H1 (cell line): ENCODE measurements at regions not wholly inside any gene's neighbourhood (a gene's known extent, or its start where the extent isn't known, plus 50 kb on each side); places are given as distances from the start of the nearest gene placed in this dataset.

ENCODE experiments used
- CTCF ChIA-PET: fragments of 300-600 bp; sonication (Branson Sonifier 250); formaldehyde crosslinking; loops from one replicate; lab custom pipeline; 2021; ENCODE audit not compliant: partially characterized antibody; lab: Charles Lee
- POLR2A ChIA-PET: fragments of 300-600 bp; sonication (Branson Sonifier 250); formaldehyde crosslinking; loops from one replicate; lab custom pipeline; 2021; ENCODE audit warnings: inconsistent platforms; ENCODE audit not compliant: partially characterized antibody; lab: Charles Lee
- DNase-seq, 2 experiments: peaks; one replicate each; pipeline versions ENCODE4 v3.0.0 to v3.0.0-alpha.2; 2010 to 2022; ENCODE audit warnings: low spot score in 2 of 2, low read depth in 1 of 2, mixed read lengths in 1 of 2
- FAIRE-seq: peaks from 2 replicates; lab custom pipeline; 2011; peaks lifted over from hg19 to GRCh38; lab: Jason Lieb, UNC
- H2AFZ ChIP-seq: 2 replicates; pipeline ENCODE4 v1.8.1; 2012; ENCODE audit warnings: low read length, inconsistent platforms
- H2AK5ac ChIP-seq: 2 replicates; pipeline ENCODE4 v1.6.1; 2013; ENCODE audit warnings: low read depth, low read length
- H2BK120ac ChIP-seq: replicated peaks from 2 replicates; pipeline ENCODE3; 2013; ENCODE audit warnings: low read depth, low read length, inconsistent platforms
- H2BK12ac ChIP-seq: 2 replicates; pipeline ENCODE4 v1.6.1; 2013; ENCODE audit warnings: low read depth, low read length
- H2BK15ac ChIP-seq: 2 replicates; pipeline ENCODE4 v1.6.1; 2013; ENCODE audit warnings: low read length
- H2BK20ac ChIP-seq: 2 replicates; pipeline ENCODE4 v1.6.1; 2013; ENCODE audit warnings: low read length
- H2BK5ac ChIP-seq: 2 replicates; pipeline ENCODE4 v1.6.1; 2013; ENCODE audit warnings: low read depth, low read length
- H3K14ac ChIP-seq: 2 replicates; pipeline ENCODE4 v1.6.1; 2013; ENCODE audit warnings: inconsistent platforms; ENCODE audit not compliant: insufficient read length
- H3K18ac ChIP-seq: 2 replicates; pipeline ENCODE4 v1.6.1; 2013; ENCODE audit warnings: low read length; ENCODE audit errors: extremely low read depth
- H3K23ac ChIP-seq: 2 replicates; pipeline ENCODE4 v1.6.1; 2013; ENCODE audit warnings: inconsistent platforms; ENCODE audit not compliant: insufficient read length
- H3K23me2 ChIP-seq: 2 replicates; pipeline ENCODE4 v1.6.1; 2013; ENCODE audit warnings: low read depth, low read length
- H3K27ac ChIP-seq: 2 replicates; pipeline ENCODE4 v1.6.1; 2011; ENCODE audit warnings: low read depth, low read length, inconsistent platforms
- H3K27me3 ChIP-seq, 4 experiments: replicated peaks in 1 of 4; 1 replicate in 1 of 4; 2 replicates in 3 of 4; pipeline versions ENCODE4 v1.6.1 to v1.8.1; 2011 to 2013; ENCODE audit warnings: low read length in 3 of 4, mild to moderate bottlenecking in 3 of 4, inconsistent platforms in 2 of 4, mixed read lengths in 2 of 4, moderate library complexity in 1 of 4; ENCODE audit not compliant: control insufficient read depth in 3 of 4, insufficient read depth in 3 of 4; ENCODE audit errors: extremely low read depth in 1 of 4
- H3K36me3 ChIP-seq, 4 experiments: 2 replicates each; pipeline versions ENCODE4 v1.6.1 to v1.8.1; 2011 to 2013; ENCODE audit warnings: mild to moderate bottlenecking in 4 of 4, low read length in 3 of 4, moderate library complexity in 2 of 4, control low read depth in 1 of 4, inconsistent platforms in 1 of 4; ENCODE audit not compliant: insufficient read depth in 4 of 4, control insufficient read depth in 2 of 4
- H3K4ac ChIP-seq: replicated peaks from 2 replicates; pipeline ENCODE3; 2013; ENCODE audit warnings: low read length, low read depth, mixed read lengths, inconsistent platforms; ENCODE audit not compliant: insufficient read length
- H3K4me1 ChIP-seq, 4 experiments: replicated peaks in 1 of 4; 1 replicate in 1 of 4; 2 replicates in 3 of 4; pipeline versions ENCODE4 v1.6.1 to v1.8.1; 2011 to 2013; ENCODE audit warnings: low read length in 3 of 4, inconsistent platforms in 2 of 4, mixed read lengths in 1 of 4; ENCODE audit not compliant: insufficient read depth in 4 of 4, control insufficient read depth in 3 of 4
- H3K4me2 ChIP-seq, 2 experiments: 2 replicates each; pipeline versions ENCODE4 v1.6.1 to v1.8.1; 2011 to 2013; ENCODE audit warnings: low read depth in 2 of 2, low read length in 2 of 2, control low read depth in 1 of 2, inconsistent platforms in 1 of 2, mild to moderate bottlenecking in 1 of 2; ENCODE audit not compliant: insufficient read depth in 1 of 2
- H3K4me3 ChIP-seq, 4 experiments: fragments of 200-600, 300-600 bp in 1 of 4; sonication (generic), shearing (Covaris generic), sonication (Bioruptor Twin) in 1 of 4; 2 replicates each; pipeline versions ENCODE4 v1.5.1 to v1.8.1; 2011 to 2016; ENCODE audit warnings: low read length in 4 of 4, low read depth in 3 of 4, control low read depth in 2 of 4, inconsistent platforms in 2 of 4, mild to moderate bottlenecking in 2 of 4, mixed read lengths in 1 of 4, moderate library complexity in 1 of 4; ENCODE audit not compliant: insufficient read depth in 2 of 4; ENCODE audit errors: extremely low read depth in 1 of 4
- H3K56ac ChIP-seq: replicated peaks from 2 replicates; pipeline ENCODE3; 2013; ENCODE audit warnings: low read depth, mild to moderate bottlenecking, mixed read lengths, low read length, inconsistent platforms; ENCODE audit not compliant: insufficient read length
- H3K79me1 ChIP-seq: 2 replicates; pipeline ENCODE4 v1.6.1; 2013; ENCODE audit warnings: low read depth, low read length, control low read depth
- H3K79me2 ChIP-seq, 2 experiments: 2 replicates each; pipeline versions ENCODE4 v1.6.1 to v1.8.1; 2012 to 2013; ENCODE audit warnings: low read length in 2 of 2, mild to moderate bottlenecking in 2 of 2, inconsistent platforms in 1 of 2; ENCODE audit not compliant: insufficient read depth in 2 of 2, control insufficient read depth in 1 of 2
- H3K9ac ChIP-seq, 4 experiments: replicated peaks in 1 of 4; 1 replicate in 1 of 4; 2 replicates in 3 of 4; pipeline versions ENCODE4 v1.6.1 to v1.8.1; 2011 to 2013; ENCODE audit warnings: low read depth in 3 of 4, low read length in 3 of 4, control low read depth in 2 of 4, mild to moderate bottlenecking in 2 of 4, moderate library complexity in 2 of 4, inconsistent platforms in 1 of 4; ENCODE audit errors: extremely low read depth in 1 of 4
- H3K9me3 ChIP-seq, 2 experiments: 2 replicates each; pipeline versions ENCODE4 v1.6.1 to v1.8.1; 2012 to 2013; ENCODE audit warnings: mild to moderate bottlenecking in 2 of 2, moderate library complexity in 2 of 2, control low read depth in 1 of 2, inconsistent platforms in 1 of 2, low read depth in 1 of 2, low read length in 1 of 2, mixed read lengths in 1 of 2; ENCODE audit not compliant: insufficient read depth in 2 of 2
- H4K20me1 ChIP-seq, 2 experiments: replicated peaks in 1 of 2; 2 replicates each; pipeline versions ENCODE3 to v1.8.1; 2011 to 2013; ENCODE audit warnings: inconsistent platforms in 2 of 2, low read length in 2 of 2, mild to moderate bottlenecking in 1 of 2; ENCODE audit not compliant: insufficient read depth in 2 of 2, control insufficient read depth in 1 of 2
- H4K5ac ChIP-seq: 2 replicates; pipeline ENCODE4 v1.6.1; 2013; ENCODE audit warnings: low read length, low read depth, mixed read lengths, inconsistent platforms; ENCODE audit not compliant: insufficient read length
- H4K8ac ChIP-seq: 2 replicates; pipeline ENCODE4 v1.8.0; 2013; ENCODE audit warnings: mild to moderate bottlenecking, moderate library complexity, low read length, inconsistent platforms; ENCODE audit not compliant: insufficient read depth; ENCODE audit errors: extremely low read depth
- H4K91ac ChIP-seq: replicated peaks from 2 replicates; pipeline ENCODE3; 2013; ENCODE audit warnings: low read length, mixed read lengths, inconsistent platforms; ENCODE audit not compliant: insufficient read length
- ASH2L ChIP-seq: fragments of 200-600, 300-600 bp; sonication (generic); IDR thresholded peaks from one replicate; pipeline ENCODE4 v1.7.1; 2017; ENCODE audit warnings: low read length
- GTF2F1 ChIP-seq: IDR thresholded peaks from 2 replicates; pipeline ENCODE4 v1.6.1; 2012; ENCODE audit warnings: low read depth, low read length, improper control_type of control experiment, borderline replicate concordance
- HDAC2 ChIP-seq, 2 experiments: fragments of 300-600 bp in 1 of 2; sonication (generic) in 1 of 2; IDR thresholded peaks; 2 replicates each; pipeline ENCODE4 v1.6.1; 2011 to 2012; ENCODE audit warnings: low read depth in 2 of 2, low read length in 2 of 2, mild to moderate bottlenecking in 2 of 2, moderate library complexity in 2 of 2, borderline replicate concordance in 1 of 2, inconsistent platforms in 1 of 2
- JUND ChIP-seq: IDR thresholded peaks from 2 replicates; pipeline ENCODE4 v1.6.1; 2011; ENCODE audit warnings: mild to moderate bottlenecking, improper control_type of control experiment, low read length
- KDM5A ChIP-seq: fragments of 200-600 bp; IDR thresholded peaks from 2 replicates; pipeline ENCODE4 v1.7.1; 2012; ENCODE audit warnings: mild to moderate bottlenecking, low read length, inconsistent platforms, mixed read lengths
- MAFK ChIP-seq: IDR thresholded peaks from 2 replicates; pipeline ENCODE4 v1.6.1; 2012; ENCODE audit warnings: low read depth, mild to moderate bottlenecking, improper control_type of control experiment, low read length
- POLR2A ChIP-seq, 2 experiments: IDR thresholded peaks; 1 replicate in 1 of 2; 2 replicates in 1 of 2; pipeline ENCODE4 v1.6.1; 2011; ENCODE audit warnings: low read depth in 2 of 2, low read length in 2 of 2, mild to moderate bottlenecking in 2 of 2; ENCODE audit errors: control extremely low read depth in 1 of 2
- RAD21 ChIP-seq, 2 experiments: IDR thresholded peaks in 1 of 2; conservative IDR thresholded peaks in 1 of 2; 2 replicates each; pipeline ENCODE4 v1.6.1; 2011; ENCODE audit warnings: low read depth in 2 of 2, low read length in 2 of 2, improper control_type of control experiment in 1 of 2, inconsistent platforms in 1 of 2, mild to moderate bottlenecking in 1 of 2, moderate library complexity in 1 of 2
- RFX5 ChIP-seq: IDR thresholded peaks from 2 replicates; pipeline ENCODE4 v1.6.1; 2011; ENCODE audit warnings: low read depth, low read length, improper control_type of control experiment, borderline replicate concordance
- RNF2 ChIP-seq: fragments of 200-900, 300-1000 bp; sonication (generic); IDR thresholded peaks from 2 replicates; pipeline ENCODE4 v1.7.1; 2016; ENCODE audit warnings: borderline replicate concordance, low read depth, mild to moderate bottlenecking, antibody characterized with exemption, low read length; ENCODE audit not compliant: poor library complexity, severe bottlenecking; ENCODE audit errors: missing control alignments
- TAF1 ChIP-seq: IDR thresholded peaks from 2 replicates; pipeline ENCODE4 v1.6.1; 2011; ENCODE audit warnings: mild to moderate bottlenecking, low read depth, low read length
- TBP ChIP-seq: IDR thresholded peaks from 2 replicates; pipeline ENCODE4 v1.6.1; 2011; ENCODE audit warnings: low read depth, low read length, improper control_type of control experiment
- YY1 ChIP-seq: IDR thresholded peaks from 2 replicates; pipeline ENCODE4 v1.6.1; 2011; ENCODE audit warnings: low read depth, mild to moderate bottlenecking, low read length
- WGBS, 2 experiments: shearing (Covaris generic) in 1 of 2; methylation state at CpG; one replicate each; pipeline versions ENCODE4 v1.1.6 to v1.1.7; 2013 to 2015; ENCODE audit warnings: low lambda C conversion rate in 2 of 2, mixed read lengths in 2 of 2, inconsistent platforms in 1 of 2, low coverage in 1 of 2, missing lambda C conversion rate in 1 of 2; ENCODE audit not compliant: insufficient replicate concordance in 2 of 2, insufficient coverage in 1 of 2, insufficient read length in 1 of 2; ENCODE audit errors: extremely low coverage in 1 of 2, missing lambda C conversion rate in 1 of 2; 5-methylcytosine and 5-hydroxymethylcytosine counted together

- Histone ChIP-seq H2AFZ (no peak overlapping the region), H3K23ac (no peak overlapping the region), H3K56ac (no peak overlapping the region), H3K4ac (no peak overlapping the region), H3K9ac (no peak overlapping the region), H3K4me2 (no peak overlapping the region), H3K27me3 (peaks cover 6 to 11% (median 9%) of the 10 kb centered on the region in 4 experiments), H3K9me3 (peaks cover 4 to 13% of the 10 kb centered on the region in 2 experiments; a peak in 2 of 4 replicates), H3K4me1 (no peaks in the 10 kb centered on the region; a peak in 1 of 7 replicates), H2BK12ac (no peak overlapping the region), H3K14ac (no peak overlapping the region), H3K4me3 (no peak overlapping the region), H3K23me2 (no peaks in the 10 kb centered on the region), H4K91ac (no peak overlapping the region), H3K36me3 (no peaks in the 10 kb centered on the region), H3K18ac (no peak overlapping the region), H3K27ac (no peak overlapping the region), H3K79me1 (no peaks in the 10 kb centered on the region), H2BK15ac (no peak overlapping the region), H4K5ac (no peak overlapping the region), H2BK5ac (no peak overlapping the region), H3K79me2 (no peaks in the 10 kb centered on the region), H4K20me1 (no peaks in the 10 kb centered on the region), H2BK120ac (no peak overlapping the region), H2BK20ac (no peak overlapping the region), H4K8ac (no peak overlapping the region), H2AK5ac (no peak overlapping the region)
- 89% methylated on average over 7 of the region's 7 CpGs; no CpG with 5 or more reads in 1 of the 2 experiments for WGBS, 2 experiments
- FAIRE-seq, result no peak
- DNase-seq, result no peak
- POLR2A ChIA-PET, result interaction anchor here (0.6 kb wide), 1 partner anchor 118 kb away, joined by 3 read pairs; no protein-coding TSS in a partner anchor
- CTCF ChIA-PET, result interaction anchor here (0.8 to 2.2 kb wide), 12 partner anchors 10 to 171 kb away, joined by 3 to 8 read pairs (median 3); no protein-coding TSS in a partner anchor
- TF ChIP-seq TAF1 (no peak), MAFK (no peak), ASH2L (no peak), HDAC2 (IDR thresholded peaks at IDR 0.05; ENCODE audit: borderline replicate concordance in 1 of 2, low read depth in 2 of 2, low read length in 2 of 2) (no peak), RFX5 (no peak), POLR2A (IDR thresholded peaks at IDR 0.05; ENCODE audit: control extremely low read depth in 1 of 2, low read depth in 2 of 2, low read length in 2 of 2) (no peak), JUND (no peak), GTF2F1 (no peak), KDM5A (no peak), RNF2 (no peak), TBP (no peak), YY1 (no peak), RAD21 (IDR thresholded peaks at IDR 0.05 in 1 of 2, conservative IDR thresholded peaks at IDR 0.05 in 1 of 2; ENCODE audit: low read depth in 2 of 2, low read length in 2 of 2) (no peak)
Measured at GRCh38 chr5:73387601-73388305, 60.8 kb downstream of the FOXD1 start.
